GM12873 (cell line): ENCODE measurements at regions not wholly inside any gene's neighbourhood (a gene's known extent, or its start where the extent isn't known, plus 50 kb on each side); places are given as distances from the start of the nearest gene placed in this dataset.

Experiments
- CTCF ChIP-seq: IDR thresholded peaks from 2 replicates; pipeline ENCODE4 v1.5.1; 2012; ENCODE audit warnings: low read depth, mild to moderate bottlenecking, moderate library complexity, low read length, control low read depth; ENCODE audit not compliant: insufficient read depth; ENCODE audit errors: missing control alignments

GRCh38 chr5:173547579-173547978 lies 68.9 kb downstream of the BOD1 start:
- no peak for TF ChIP-seq CTCF

GRCh38 chr5:173542964-173543363 lies 73.5 kb downstream of the BOD1 start:
- TF ChIP-seq CTCF: no peak

- TF ChIP-seq CTCF: no peak
Measured at GRCh38 chr5:173542159-173542558, 74.3 kb downstream of the BOD1 start.

- TF ChIP-seq CTCF: no peak
Measured at GRCh38 chr5:173538654-173539053, 77.8 kb downstream of the BOD1 start.

- TF ChIP-seq CTCF: no peak
Measured at GRCh38 chr5:173538018-173538417, 78.4 kb downstream of the BOD1 start.

- no peak for TF ChIP-seq CTCF
Measured at GRCh38 chr5:173537228-173537627, 79.2 kb downstream of the BOD1 start.

GRCh38 chr5:173535976-173536639 lies 80.3 kb downstream of the BOD1 start:
- no peak for TF ChIP-seq CTCF
